MM.1S (cell line): ENCODE measurements at regions not wholly inside any gene's neighbourhood (a gene's known extent, or its start where the extent isn't known, plus 50 kb on each side); places are given as distances from the start of the nearest gene placed in this dataset.

Experiments
- EZH2 ChIP-seq: fragments of 300-600 bp; sonication (generic); optimal IDR thresholded peaks from 2 replicates; pipeline ENCODE3; 2017; ENCODE audit warnings: low read depth, mild to moderate bottlenecking, antibody characterized with exemption, low read length, mixed read lengths
- TF ChIP-seq, protein P1 (sequence below): fragments of 300-600 bp; sonication (generic); IDR thresholded peaks from 2 replicates; pipeline ENCODE4 v1.5.1; 2016; ENCODE audit warnings: antibody characterized with exemption, low read length, mixed read lengths

GRCh38 chr3:139280027-139280671 lies 63.7 kb upstream of the MRPS22 start:
- TF ChIP-seq, protein P1, sequence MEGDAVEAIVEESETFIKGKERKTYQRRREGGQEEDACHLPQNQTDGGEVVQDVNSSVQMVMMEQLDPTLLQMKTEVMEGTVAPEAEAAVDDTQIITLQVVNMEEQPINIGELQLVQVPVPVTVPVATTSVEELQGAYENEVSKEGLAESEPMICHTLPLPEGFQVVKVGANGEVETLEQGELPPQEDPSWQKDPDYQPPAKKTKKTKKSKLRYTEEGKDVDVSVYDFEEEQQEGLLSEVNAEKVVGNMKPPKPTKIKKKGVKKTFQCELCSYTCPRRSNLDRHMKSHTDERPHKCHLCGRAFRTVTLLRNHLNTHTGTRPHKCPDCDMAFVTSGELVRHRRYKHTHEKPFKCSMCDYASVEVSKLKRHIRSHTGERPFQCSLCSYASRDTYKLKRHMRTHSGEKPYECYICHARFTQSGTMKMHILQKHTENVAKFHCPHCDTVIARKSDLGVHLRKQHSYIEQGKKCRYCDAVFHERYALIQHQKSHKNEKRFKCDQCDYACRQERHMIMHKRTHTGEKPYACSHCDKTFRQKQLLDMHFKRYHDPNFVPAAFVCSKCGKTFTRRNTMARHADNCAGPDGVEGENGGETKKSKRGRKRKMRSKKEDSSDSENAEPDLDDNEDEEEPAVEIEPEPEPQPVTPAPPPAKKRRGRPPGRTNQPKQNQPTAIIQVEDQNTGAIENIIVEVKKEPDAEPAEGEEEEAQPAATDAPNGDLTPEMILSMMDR: no peak
- TF ChIP-seq EZH2: no peak
